ENCODE measurements at regions not wholly inside any gene's neighbourhood (a gene's known extent, or its start where the extent isn't known, plus 50 kb on each side); places are given as distances from the start of the nearest gene placed in this dataset.
"Not testable (repeated sequence)": the region's sequence is repeated elsewhere in the genome, so short reads cannot be mapped to it uniquely, and the experiment has no call there.

GRCh38 chr3:66639809-66640356, 139.1 kb upstream of the LRIG1 start:
- intact Hi-C loops (cut with DNase I), result no loop called here
- WGBS, result 92% methylated on average over 3 of the region's 3 CpGs
- DNase-seq (no peak), ATAC-seq (no peak)
- Histone ChIP-seq H3K4me1 (ENCODE audit: control insufficient read depth, insufficient read depth, low read length) (no peaks in the 10 kb centered on the region), H3K27me3 (ENCODE audit: control insufficient read depth, insufficient read depth) (no peaks in the 10 kb centered on the region), H3K9me3 (ENCODE audit: control insufficient read depth, low read length) (peaks cover 2% of the 10 kb centered on the region), H3K4me3 (ENCODE audit: low read length) (no peak overlapping the region), H3K27ac (ENCODE audit: low read length) (no peak overlapping the region)

GRCh38 chr3:66642019-66642418, 141.2 kb upstream of the LRIG1 start:
- no peak overlapping the region for H3K27ac ChIP-seq (ENCODE audit: low read length)
- no peak for ATAC-seq
- DNase-seq, result no peak
- H3K4me1 ChIP-seq (ENCODE audit: control insufficient read depth, insufficient read depth, low read length), result no peaks in the 10 kb centered on the region
- intact Hi-C loops (cut with DNase I), result no loop called here
- no peaks in the 10 kb centered on the region for H3K27me3 ChIP-seq (ENCODE audit: control insufficient read depth, insufficient read depth)
- peaks cover 2% of the 10 kb centered on the region for H3K9me3 ChIP-seq (ENCODE audit: control insufficient read depth, low read length)
- no peak overlapping the region for H3K4me3 ChIP-seq (ENCODE audit: low read length)
- 91% methylated on average over 4 of the region's 4 CpGs for WGBS

GRCh38 chr3:66642484-66642883, 141.7 kb upstream of the LRIG1 start:
- WGBS, result 71% methylated on average over 3 of the region's 3 CpGs
- Histone ChIP-seq H3K4me3 (ENCODE audit: low read length) (no peak overlapping the region), H3K9me3 (ENCODE audit: control insufficient read depth, low read length) (peaks cover 2% of the 10 kb centered on the region), H3K4me1 (ENCODE audit: control insufficient read depth, insufficient read depth, low read length) (no peaks in the 10 kb centered on the region), H3K27me3 (ENCODE audit: control insufficient read depth, insufficient read depth) (no peaks in the 10 kb centered on the region), H3K27ac (ENCODE audit: low read length) (no peak overlapping the region)
- DNase-seq, result no peak
- ATAC-seq, result no peak
- intact Hi-C loops (cut with DNase I), result no loop called here

- DNase-seq (no peak), ATAC-seq (no peak)
- Histone ChIP-seq H3K27me3 (ENCODE audit: control insufficient read depth, insufficient read depth) (no peaks in the 10 kb centered on the region), H3K9me3 (ENCODE audit: control insufficient read depth, low read length) (peaks cover 2% of the 10 kb centered on the region), H3K4me3 (ENCODE audit: low read length) (no peak overlapping the region), H3K4me1 (ENCODE audit: control insufficient read depth, insufficient read depth, low read length) (no peaks in the 10 kb centered on the region), H3K27ac (ENCODE audit: low read length) (no peak overlapping the region)
- intact Hi-C loops (cut with DNase I), result no loop called here
Measured at GRCh38 chr3:66644549-66644948, 143.7 kb upstream of the LRIG1 start.

GRCh38 chr3:66648975-66649374, 148.2 kb upstream of the LRIG1 start:
- no peaks in the 10 kb centered on the region for H3K4me1 ChIP-seq (ENCODE audit: control insufficient read depth, insufficient read depth, low read length)
- ATAC-seq (no peak), DNase-seq (no peak)
- peaks cover 2% of the 10 kb centered on the region for H3K9me3 ChIP-seq (ENCODE audit: control insufficient read depth, low read length)
- 69% methylated on average over 1 of the region's 1 CpG for WGBS
- no peaks in the 10 kb centered on the region for H3K27me3 ChIP-seq (ENCODE audit: control insufficient read depth, insufficient read depth)
- H3K4me3 ChIP-seq (ENCODE audit: low read length), result no peak overlapping the region
- intact Hi-C loops (cut with DNase I), result no loop called here
- no peak overlapping the region for H3K27ac ChIP-seq (ENCODE audit: low read length)

- H3K4me1 ChIP-seq (ENCODE audit: control insufficient read depth, insufficient read depth, low read length); H3K4me3 ChIP-seq (ENCODE audit: low read length); H3K27ac ChIP-seq (ENCODE audit: low read length); intact Hi-C loops (cut with DNase I); H3K27me3 ChIP-seq (ENCODE audit: control insufficient read depth, insufficient read depth); DNase-seq; H3K9me3 ChIP-seq (ENCODE audit: control insufficient read depth, low read length); ATAC-seq: not testable (repeated sequence)
- WGBS, result 96% methylated on average over 29 of the region's 29 CpGs
Measured at GRCh38 chr3:66651520-66651919, 150.7 kb upstream of the LRIG1 start.

- H3K9me3 ChIP-seq (ENCODE audit: control insufficient read depth, low read length); H3K27ac ChIP-seq (ENCODE audit: low read length); H3K27me3 ChIP-seq (ENCODE audit: control insufficient read depth, insufficient read depth); DNase-seq; H3K4me3 ChIP-seq (ENCODE audit: low read length); intact Hi-C loops (cut with DNase I); H3K4me1 ChIP-seq (ENCODE audit: control insufficient read depth, insufficient read depth, low read length); ATAC-seq: not testable (repeated sequence)
- WGBS, result 96% methylated on average over 4 of the region's 4 CpGs
Measured at GRCh38 chr3:66652100-66652499, 151.3 kb upstream of the LRIG1 start.

- ATAC-seq, result no peak
- Histone ChIP-seq H3K27me3 (ENCODE audit: control insufficient read depth, insufficient read depth) (no peaks in the 10 kb centered on the region), H3K4me3 (ENCODE audit: low read length) (no peak overlapping the region), H3K9me3 (ENCODE audit: control insufficient read depth, low read length) (no peaks in the 10 kb centered on the region), H3K4me1 (ENCODE audit: control insufficient read depth, insufficient read depth, low read length) (no peaks in the 10 kb centered on the region), H3K27ac (ENCODE audit: low read length) (no peak overlapping the region)
- intact Hi-C loops (cut with DNase I), result no loop called here
- 83% methylated on average over 3 of the region's 3 CpGs for WGBS
- DNase-seq, result no peak
Measured at GRCh38 chr3:66655044-66655443, 154.2 kb upstream of the LRIG1 start.

GRCh38 chr3:66655671-66656070, 154.8 kb upstream of the LRIG1 start:
- no peak overlapping the region for H3K27ac ChIP-seq (ENCODE audit: low read length)
- no peaks in the 10 kb centered on the region for H3K27me3 ChIP-seq (ENCODE audit: control insufficient read depth, insufficient read depth)
- ATAC-seq, result peak in 1 of 2 donors; percentile 53
- no peaks in the 10 kb centered on the region for H3K9me3 ChIP-seq (ENCODE audit: control insufficient read depth, low read length)
- H3K4me3 ChIP-seq (ENCODE audit: low read length), result no peak overlapping the region
- 76% methylated on average over 8 of the region's 8 CpGs for WGBS
- intact Hi-C loops (cut with DNase I), result no loop called here
- no peaks in the 10 kb centered on the region for H3K4me1 ChIP-seq (ENCODE audit: control insufficient read depth, insufficient read depth, low read length)
- no peak for DNase-seq

GRCh38 chr3:66656609-66657008, 155.8 kb upstream of the LRIG1 start:
- DNase-seq (no peak), ATAC-seq (peak; percentile 29 to 70)
- intact Hi-C loops (cut with DNase I), result no loop called here
- no peaks in the 10 kb centered on the region for H3K4me1 ChIP-seq (ENCODE audit: control insufficient read depth, insufficient read depth, low read length)
- H3K4me3 ChIP-seq (ENCODE audit: low read length), result no peak overlapping the region
- WGBS, result 73% methylated on average over 8 of the region's 8 CpGs
- H3K27me3 ChIP-seq (ENCODE audit: control insufficient read depth, insufficient read depth), result no peaks in the 10 kb centered on the region
- H3K27ac ChIP-seq (ENCODE audit: low read length), result no peak overlapping the region
- H3K9me3 ChIP-seq (ENCODE audit: control insufficient read depth, low read length), result no peaks in the 10 kb centered on the region

GRCh38 chr3:66659056-66659455, 158.2 kb upstream of the LRIG1 start:
- DNase-seq (no peak), ATAC-seq (no peak)
- no peak overlapping the region for H3K27ac ChIP-seq (ENCODE audit: low read length)
- no peaks in the 10 kb centered on the region for H3K27me3 ChIP-seq (ENCODE audit: control insufficient read depth, insufficient read depth)
- H3K4me1 ChIP-seq (ENCODE audit: control insufficient read depth, insufficient read depth, low read length), result no peaks in the 10 kb centered on the region
- H3K9me3 ChIP-seq (ENCODE audit: control insufficient read depth, low read length), result no peaks in the 10 kb centered on the region
- H3K4me3 ChIP-seq (ENCODE audit: low read length), result no peak overlapping the region
- intact Hi-C loops (cut with DNase I), result no loop called here
- WGBS, result 95% methylated on average over 1 of the region's 1 CpG

GRCh38 chr3:66661628-66662027, 160.8 kb upstream of the LRIG1 start:
- intact Hi-C loops (cut with DNase I), result no loop called here
- Histone ChIP-seq H3K27ac (ENCODE audit: low read length) (no peak overlapping the region), H3K27me3 (ENCODE audit: control insufficient read depth, insufficient read depth) (no peaks in the 10 kb centered on the region), H3K4me1 (ENCODE audit: control insufficient read depth, insufficient read depth, low read length) (no peaks in the 10 kb centered on the region), H3K9me3 (ENCODE audit: control insufficient read depth, low read length) (no peaks in the 10 kb centered on the region), H3K4me3 (ENCODE audit: low read length) (no peak overlapping the region)
- DNase-seq, result no peak
- 89% methylated on average over 4 of the region's 4 CpGs for WGBS
- no peak for ATAC-seq

All from right cardiac atrium (tissue), 5 donors.